ENCODE measurements at regions not wholly inside any gene's neighbourhood (a gene's known extent, or its start where the extent isn't known, plus 50 kb on each side); places are given as distances from the start of the nearest gene placed in this dataset.

DNA sequence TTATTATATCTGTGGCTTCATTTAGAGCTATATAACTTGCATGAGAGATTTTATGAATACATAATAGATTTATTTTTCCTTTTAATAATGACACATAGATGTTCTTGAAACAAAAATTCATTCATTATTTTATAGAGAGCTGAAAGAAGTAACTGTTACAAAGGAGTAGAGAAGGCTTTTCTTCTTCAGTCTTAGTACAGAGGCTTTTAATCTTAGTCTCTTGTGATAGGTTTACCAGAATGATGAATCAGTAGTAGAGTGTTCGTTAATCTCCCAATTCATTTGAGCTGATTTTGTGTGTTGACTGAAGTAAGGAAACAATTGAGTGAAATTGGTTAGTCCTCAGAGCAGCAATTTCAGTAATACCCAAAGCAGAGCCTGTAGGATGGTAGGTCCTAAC, 1284.1 kb upstream of the ACO1 start:
- DNase-seq (ENCODE audit: low spot score), result no peak

DNA sequence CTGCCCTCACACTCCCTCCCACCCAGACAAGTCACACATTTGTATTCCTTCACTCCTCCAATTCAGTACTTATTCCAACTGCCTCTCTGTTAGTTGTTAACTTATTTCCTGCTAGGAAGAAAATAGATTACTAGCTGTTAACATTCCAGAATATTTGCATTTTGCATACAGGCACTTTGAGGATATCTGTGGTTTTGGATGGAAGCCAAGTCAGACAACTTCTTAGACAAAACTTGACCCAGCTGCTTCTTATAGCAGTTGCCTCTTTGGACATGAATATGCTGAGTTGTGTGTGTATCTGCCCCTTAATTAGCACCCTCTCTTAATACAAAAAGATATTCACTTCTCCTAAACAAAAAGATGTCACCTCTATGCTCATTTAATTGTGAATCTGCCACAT, 1280.6 kb upstream of the ACO1 start:
- no peak for DNase-seq (ENCODE audit: low spot score)

DNA sequence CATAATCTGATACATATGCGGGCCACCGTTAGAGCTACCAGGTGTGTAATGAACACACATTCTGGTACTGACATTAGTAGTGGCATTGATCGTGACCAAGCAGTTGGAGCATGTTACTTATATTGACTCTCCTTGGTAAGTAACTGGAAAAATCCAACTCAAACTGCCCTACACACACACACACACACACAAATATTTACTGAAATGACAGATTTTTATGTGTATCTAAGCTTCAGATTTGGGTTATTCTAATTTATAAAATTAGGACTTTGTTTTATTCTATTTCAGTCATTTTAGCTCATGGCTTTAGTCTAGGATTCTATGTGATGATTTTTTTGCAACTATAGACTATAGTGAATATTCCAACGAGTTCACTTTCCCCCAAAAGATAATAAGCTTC, 1280.2 kb upstream of the ACO1 start:
- no peak for DNase-seq (ENCODE audit: low spot score)

DNA sequence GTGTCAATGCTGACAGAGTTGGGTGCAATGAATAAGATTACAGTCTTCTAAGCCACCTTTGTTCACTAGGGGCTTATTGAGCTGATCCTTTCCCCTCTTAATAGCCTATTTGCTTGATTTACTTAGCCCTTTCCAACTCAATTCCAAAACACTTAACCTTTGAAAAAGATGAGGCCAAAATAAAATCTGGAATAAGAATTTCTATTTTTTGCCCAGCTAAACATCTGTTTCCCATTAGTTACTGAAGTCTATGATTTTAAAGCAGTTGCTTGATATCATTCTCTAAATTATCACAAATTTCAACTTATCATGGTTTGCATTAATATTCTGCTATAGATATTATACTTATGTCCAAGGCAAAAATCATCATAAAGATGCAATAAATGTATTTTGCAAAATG, 1272.0 kb upstream of the ACO1 start:
- no peak for DNase-seq (ENCODE audit: low spot score)

DNA sequence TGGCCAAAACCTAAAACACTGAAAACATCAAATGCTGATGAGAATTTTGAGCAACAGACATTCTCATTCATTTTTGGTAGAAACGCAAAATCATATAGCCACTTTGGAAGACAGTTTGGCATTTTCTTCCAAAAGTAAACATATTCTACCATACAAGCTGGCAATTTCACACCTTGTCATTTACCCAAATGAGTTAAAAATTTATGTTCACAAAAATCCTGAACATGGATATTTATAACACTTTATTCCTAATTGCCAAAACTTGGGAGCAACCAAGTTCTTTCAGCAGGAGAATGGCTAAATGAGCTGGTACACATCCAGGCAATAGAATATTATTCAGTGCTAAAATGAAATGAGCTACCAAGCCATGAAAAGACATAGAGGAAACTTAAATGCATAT, 1270.1 kb upstream of the ACO1 start:
- DNase-seq (ENCODE audit: low spot score), result no peak

DNA sequence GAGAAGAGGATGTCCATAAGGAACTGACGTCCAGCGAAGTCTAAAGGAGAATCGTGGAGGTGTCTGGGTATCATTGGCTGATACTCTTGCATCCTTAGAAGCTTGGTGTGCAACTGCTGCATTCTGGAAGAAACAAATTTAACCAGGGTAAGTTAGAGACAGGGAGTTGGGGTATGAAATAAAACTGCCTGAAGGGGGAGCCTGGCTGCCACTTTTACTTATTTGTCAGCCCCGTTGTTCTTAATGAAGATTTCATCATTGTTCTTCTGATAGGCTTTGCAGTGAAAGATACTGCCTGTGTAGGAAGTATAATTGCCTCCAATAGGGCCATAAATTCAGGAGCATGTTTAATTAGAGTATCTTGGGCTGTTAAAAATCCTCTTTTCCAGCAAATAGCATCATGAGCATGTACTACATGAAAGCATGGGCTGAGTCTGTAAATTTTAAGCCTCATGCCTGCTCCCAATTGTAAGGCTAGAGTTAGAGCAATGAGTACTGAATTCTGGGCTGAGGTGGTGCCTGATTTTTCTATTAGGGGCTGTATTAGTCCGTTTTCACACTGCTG, 1264.5 kb upstream of the ACO1 start:
- peak; percentile 5 for DNase-seq (ENCODE audit: low spot score)

DNA sequence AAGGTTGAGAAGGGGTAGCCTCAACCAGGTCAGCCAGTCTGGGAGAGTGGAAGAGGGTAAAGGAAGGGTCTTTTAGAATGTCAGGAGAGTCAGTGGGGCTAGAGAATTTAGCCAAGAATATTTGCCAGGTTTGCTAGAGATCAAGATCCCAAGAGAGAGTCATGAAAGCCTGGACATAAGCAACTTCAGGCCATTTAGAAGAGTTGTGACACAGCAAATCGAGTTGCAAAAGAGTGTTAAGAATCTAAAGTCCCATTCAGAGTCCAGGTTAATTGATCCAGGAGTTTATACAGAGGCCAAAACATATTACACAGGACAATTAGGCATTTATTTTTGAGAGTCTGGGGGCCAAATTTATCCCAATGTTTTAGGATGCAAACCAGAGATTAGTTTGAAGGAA, 1260.1 kb upstream of the ACO1 start:
- no peak for DNase-seq (ENCODE audit: low spot score)

DNA sequence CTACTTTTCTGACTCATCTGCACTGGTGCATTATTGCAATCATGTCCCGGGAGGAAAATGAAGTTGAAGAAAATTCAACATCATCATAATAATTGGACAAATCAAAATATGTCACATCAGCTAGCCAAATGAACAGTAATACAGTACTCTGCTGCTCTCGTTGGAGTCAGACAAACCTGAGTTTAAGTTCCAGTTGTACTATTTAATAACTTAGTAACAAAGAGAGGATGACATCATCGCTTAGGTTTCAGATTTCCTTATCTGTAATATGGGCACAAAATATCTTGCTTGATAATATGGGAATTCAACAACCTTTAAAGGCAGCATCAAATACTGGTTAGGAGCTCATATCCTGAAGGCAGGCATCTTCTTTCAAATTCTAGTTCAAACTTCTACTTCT, 1248.9 kb upstream of the ACO1 start:
- no peak for DNase-seq (ENCODE audit: low spot score)

DNA sequence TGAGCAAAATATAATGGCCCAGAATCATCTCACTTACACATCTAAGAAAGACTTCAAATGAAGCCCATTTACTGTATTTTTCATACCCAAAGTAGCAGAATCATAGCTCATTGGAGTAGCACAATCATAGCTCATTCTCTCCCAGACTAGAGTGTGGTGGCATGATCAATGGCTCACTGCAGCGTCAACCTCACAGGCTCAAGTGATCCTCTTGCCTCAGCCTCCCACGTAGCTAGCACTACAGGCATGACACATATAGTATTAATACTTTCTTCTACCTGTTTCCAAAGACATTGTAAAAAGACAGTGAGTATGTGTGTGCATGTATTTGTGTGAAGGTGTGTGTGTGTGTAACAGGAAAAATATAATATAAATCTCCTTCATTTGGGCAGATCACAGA, 1247.9 kb upstream of the ACO1 start:
- no peak for DNase-seq (ENCODE audit: low spot score)

DNA sequence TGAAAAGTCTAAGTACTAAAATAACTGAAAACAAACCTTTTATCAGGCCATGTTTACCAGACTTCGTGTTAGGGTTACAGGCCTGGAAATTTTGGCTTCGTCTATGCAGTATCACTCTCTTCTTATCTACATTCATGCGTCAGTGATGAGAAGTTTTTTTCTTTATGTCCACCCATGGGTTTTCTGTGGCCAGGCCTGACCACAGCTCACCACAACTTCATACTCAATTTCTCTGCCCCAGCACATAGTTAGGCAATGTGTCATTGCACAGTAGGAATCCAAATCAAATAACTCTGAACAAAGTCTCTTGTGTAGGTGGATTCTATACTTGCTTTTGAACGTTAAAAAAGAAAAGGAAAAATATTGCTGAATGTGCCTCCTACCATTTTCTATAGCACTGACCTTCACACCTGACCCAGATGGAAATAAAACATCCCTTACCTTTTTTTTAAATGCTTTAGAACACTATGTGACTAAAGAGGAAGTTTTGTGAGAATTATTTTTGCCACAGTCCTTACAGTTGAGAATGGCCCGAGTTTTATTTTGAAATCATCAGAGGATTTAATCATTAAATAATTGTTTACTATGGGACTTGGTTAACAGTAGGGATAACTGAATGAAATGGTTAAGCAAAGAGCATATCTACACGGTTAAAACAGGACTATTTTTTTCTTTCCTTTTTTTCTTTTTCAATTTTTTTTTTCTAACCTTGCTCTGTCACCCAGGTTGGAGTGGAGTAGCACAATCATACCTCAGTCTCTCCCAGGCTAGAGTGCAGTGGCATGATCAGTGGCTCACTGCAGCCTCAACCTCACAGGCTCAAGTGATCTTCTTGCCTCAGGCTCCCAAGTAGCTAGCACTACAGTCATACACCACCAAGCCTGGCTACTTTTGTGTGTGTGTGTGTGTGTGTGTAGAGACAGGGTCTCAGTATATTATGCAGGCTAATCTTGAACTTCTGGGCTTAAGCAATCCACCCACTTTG, 1247.0 kb upstream of the ACO1 start:
- no peak for DNase-seq (ENCODE audit: low spot score)

DNA sequence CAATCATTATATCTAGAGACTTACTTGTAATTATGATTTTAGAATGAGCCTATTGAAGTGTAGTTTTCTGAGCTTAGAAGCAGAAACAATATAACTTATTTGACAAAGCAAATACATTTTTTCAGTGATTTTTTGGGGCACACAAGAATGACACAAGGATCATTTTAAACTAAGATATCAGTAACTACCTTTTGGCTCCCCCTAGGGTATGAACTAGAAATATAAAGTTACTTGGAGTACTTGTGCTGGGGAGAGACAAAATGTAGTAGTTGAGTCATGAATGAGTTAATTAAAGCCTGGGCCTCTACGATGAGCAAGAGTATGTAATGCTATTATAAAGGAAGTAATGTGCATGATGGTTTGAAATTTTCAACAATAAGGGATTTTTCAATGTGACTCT, 1244.1 kb upstream of the ACO1 start:
- peak; percentile 5 for DNase-seq (ENCODE audit: low spot score)

DNA sequence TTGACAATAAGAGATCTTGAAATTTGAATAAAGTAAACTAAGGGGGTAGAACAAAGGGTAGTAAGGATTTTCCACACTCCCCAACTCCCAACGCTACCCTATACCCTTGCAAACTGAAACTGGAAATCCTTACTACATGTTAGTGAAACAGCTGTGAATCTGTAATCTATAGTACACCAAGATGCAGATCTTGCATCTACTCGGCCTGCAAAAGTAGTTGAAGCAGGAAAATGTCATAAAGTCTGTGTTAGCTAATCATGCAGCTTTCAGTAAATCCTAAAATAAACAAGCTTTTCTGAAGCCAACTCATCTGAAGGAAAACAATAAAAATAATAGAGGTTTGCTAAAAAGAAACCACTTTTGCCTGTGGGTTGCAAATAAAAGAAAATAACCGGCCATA, 1242.0 kb upstream of the ACO1 start:
- DNase-seq (ENCODE audit: low spot score), result no peak

DNA sequence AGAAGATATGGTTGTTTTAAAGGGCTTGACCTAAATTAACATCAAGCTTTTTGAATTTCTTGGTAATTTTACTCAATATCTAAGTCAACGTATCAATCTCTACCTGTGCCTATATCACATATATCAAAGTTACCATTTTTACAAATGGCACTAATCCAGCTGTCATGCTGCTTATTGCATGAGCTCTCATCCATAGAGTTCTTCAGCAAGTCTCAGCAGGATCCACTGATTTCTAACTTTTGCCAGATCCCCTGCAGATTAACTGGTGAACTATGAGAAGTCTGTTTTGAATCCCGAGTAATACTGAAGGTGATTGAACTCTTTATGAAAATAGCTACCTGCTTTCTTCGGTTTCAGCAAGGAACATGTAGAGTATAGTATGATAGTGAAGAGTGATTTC, 1239.8 kb upstream of the ACO1 start:
- no peak for DNase-seq (ENCODE audit: low spot score)

DNA sequence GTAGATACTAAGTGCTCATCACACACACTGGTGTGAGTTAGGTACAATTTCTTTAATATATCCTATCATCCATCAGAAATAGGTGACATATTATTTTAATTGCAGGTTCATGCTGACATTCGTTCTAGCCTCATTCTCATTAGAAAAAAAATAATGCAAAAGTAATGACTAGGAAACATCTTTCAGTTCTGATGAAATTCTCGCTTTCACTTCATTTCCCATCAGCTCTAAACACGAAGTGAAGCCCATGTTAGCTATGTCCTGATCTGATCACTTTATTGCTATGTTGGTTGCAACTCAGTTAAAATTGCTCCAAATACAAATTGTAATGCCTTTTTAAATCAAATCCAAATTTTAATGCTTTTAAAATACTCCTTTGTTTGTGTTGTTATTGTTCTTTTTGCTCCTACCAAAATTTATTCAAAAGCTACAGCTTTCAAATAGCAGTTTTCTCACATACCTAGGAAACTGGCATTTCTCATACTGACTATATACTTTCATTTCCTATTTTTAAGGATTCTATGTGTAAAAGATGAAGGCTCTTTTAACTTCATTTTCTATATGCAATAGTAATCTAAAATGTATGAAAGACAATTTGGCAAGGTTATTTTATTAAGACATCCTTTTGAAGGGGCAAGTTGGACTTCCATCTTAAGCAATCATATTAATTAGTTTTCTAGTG, 1237.8 kb upstream of the ACO1 start:
- no peak for DNase-seq (ENCODE audit: low spot score)

DNA sequence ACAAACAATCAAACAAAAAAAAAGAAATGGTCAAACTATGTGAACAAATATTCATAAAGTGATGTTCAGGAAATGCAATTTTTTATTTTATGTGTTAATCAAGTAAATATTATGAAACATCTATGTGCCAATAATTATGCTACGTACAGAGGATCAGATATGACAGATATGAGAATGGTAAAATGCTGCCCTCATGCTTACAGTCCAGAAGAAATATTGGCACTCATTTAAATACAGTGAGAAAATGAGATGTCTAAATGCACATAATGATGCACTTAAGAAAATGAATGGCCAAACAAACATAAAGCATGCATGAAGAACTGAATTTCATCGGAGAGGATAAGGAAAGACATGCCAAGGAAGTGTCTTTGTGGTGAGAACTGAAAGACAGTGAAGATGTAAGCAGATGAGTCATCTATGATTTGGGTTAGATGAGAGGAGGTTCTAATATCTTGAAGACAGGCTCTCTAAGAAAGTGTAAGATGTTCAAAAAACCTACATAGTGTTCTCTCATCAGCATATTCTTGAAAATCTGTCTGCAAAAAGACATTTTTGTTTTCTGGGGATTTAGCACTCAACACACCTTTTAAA, 1231.1 kb upstream of the ACO1 start:
- no peak for DNase-seq (ENCODE audit: low spot score)

DNA sequence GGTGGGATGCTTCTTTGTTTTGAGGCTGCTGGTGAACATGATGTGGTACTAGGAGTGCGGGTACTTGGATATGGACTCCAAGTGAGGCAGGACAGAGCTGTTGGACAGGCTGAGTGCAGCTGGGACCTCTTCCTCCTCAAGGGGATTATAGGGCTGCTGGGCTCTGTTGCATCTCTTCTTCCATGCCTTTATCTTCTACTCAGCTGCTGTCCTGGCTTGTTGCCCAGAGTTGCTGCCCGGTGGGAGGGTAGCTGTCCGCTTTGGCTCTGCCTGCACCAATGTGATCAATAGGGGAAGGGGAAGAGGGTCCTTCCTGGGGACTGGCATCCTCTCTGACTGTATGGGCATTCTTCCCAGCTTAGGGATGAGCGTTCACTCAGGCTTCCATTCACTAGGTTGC, 1217.9 kb upstream of the ACO1 start:
- no peak for DNase-seq (ENCODE audit: low spot score)

DNA sequence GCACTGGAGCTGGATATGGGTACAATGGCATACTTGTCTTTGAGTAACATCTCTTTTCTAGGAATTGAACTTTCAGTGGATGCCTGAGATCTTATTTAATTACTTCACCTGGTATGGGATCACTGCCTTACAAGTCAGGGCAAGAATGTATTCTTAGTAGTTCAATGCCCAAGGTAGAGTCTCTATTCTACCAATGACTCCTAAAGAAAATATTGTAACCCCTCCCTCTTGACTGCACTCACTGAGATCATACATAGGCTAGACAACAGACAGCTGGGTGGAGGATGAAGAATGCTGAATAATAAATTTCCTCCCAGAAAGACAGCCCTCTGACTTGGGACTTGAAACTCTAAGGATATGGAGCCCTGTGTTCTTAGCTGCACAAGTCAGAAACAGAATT, 1216.3 kb upstream of the ACO1 start:
- no peak for DNase-seq (ENCODE audit: low spot score)

DNA sequence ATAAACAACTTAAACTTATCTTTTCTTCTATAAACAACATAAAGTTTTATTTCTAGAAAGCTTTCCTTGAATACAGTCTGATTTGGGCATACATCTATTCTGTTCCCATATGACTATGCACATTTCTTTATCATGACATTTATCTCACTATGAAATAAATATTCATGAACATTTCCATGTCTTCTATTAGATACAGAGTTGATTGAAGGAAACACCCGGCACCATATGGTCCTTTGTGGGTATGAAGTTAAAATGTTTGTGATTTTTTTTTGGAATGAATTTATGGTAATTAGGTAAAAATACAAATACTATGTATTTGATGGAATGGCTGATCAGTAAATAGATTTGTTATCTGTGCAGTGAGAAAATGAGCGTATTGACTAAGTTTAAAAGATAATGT, 1209.8 kb upstream of the ACO1 start:
- DNase-seq (ENCODE audit: low spot score), result no peak

DNA sequence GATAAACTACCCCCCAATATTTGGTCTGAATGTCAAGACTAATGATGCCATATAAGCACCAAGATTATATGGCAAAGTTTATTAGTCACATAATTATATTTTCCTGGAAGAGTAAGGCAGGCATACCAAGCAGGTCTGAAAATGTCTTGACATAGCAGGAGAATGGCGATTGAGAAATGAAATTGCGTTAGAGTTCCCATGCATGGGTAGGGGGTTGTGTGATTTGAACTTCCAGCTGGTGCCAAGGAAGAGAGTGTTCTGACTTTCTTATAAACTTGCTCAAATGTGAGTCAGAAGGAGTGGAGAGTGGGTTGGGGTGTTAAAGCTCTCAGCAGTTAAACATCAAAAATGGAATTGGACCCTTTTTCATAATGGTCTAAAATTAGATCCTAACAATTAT, 1200.6 kb upstream of the ACO1 start:
- no peak for DNase-seq (ENCODE audit: low spot score)

DNA sequence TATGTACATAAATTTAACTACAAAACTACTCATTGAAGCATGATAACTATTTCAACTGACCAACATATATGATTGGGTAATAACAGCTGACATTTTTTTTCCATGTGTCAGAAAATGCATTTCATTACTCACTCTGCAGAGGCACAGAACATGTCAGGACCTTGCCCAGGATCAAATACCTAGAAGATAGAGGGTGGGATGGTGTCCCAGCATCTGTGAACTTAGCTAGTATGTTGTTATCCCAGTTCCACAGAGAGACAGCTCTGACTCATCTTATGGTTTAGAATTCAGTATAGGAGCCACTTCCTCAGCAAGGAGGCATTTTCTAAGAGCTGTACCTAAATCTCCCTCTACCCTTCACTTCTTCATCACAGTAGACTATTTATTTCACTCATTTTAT, 1198.6 kb upstream of the ACO1 start:
- no peak for DNase-seq (ENCODE audit: low spot score)

DNA sequence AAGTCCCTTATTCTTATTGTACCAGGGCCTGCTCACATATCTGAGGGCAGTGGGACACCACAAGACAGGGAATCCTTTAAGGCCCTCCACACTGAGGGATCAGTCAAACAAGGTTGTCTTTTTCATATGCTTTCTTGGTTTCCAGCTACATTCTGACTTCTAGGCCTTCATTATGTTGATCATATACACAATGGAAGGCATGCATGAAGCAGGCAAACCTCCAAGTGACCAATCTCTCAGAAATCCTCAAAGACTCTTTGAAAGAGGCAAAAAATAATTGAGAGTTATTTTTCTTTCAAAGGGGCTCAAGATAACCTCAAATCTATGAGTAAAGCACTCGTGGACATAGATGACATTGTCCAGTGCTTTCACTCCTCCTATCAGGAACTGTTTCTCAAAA, 1195.9 kb upstream of the ACO1 start:
- DNase-seq (ENCODE audit: low spot score), result no peak

DNA sequence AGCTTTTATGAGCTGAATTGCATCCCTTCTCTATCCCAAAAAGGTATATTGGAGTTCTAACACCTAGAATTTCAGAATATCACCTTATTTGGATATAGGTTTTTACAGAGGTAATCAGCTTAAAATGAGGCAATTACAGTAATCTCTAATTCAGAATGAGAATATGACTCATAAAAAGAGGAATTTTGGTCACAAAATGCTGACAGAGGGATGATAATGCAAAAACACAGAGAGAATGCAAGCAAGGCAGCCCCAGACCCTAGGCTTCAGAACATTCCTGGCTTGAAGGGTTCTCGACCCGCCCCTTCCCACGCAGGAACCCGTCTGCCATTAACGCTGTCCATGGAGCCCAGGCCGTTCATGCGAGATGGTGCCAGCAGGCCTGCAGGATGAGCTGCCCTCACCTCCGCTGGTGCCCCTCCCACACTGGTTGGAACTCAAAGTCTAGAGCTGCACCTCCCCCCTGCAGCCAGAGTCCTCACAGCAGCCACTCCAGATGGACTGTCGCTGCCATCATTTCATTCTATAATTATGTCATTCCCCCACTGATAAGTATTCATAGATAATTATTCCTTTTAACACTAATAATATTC, 1173.4 kb upstream of the ACO1 start:
- no peak for DNase-seq (ENCODE audit: low spot score)
